AG04449 (cell line): ENCODE measurements at regions not wholly inside any gene's neighbourhood (a gene's known extent, or its start where the extent isn't known, plus 50 kb on each side); places are given as distances from the start of the nearest gene placed in this dataset.
"Not testable (repeated sequence)": the region's sequence is repeated elsewhere in the genome, so short reads cannot be mapped to it uniquely, and the experiment has no call there.

ENCODE experiments used
- CTCF ChIA-PET: fragments of 350-600 bp; formaldehyde crosslinking; extraction: SDS; loops from one replicate; lab custom pipeline; 2021; ENCODE audit warnings: antibody characterized with exemption; lab: Yijun Ruan, JAX
- POLR2A ChIA-PET: fragments of 400-600, 350-600 bp; formaldehyde crosslinking; extraction: SDS; loops from one replicate; lab custom pipeline; 2020; ENCODE audit warnings: antibody characterized with exemption, inconsistent platforms; lab: Yijun Ruan, JAX
- DNase-seq: peaks from one replicate; pipeline ENCODE4 v3.0.0-alpha.2; 2010; ENCODE audit warnings: low read depth, low spot score
- H3K4me3 ChIP-seq: 2 replicates; pipeline ENCODE4 v1.5.1; 2011; ENCODE audit warnings: low read depth, mild to moderate bottlenecking, control low read depth, low read length
- CTCF ChIP-seq: IDR thresholded peaks from one replicate; pipeline ENCODE4 v1.5.1; 2011; ENCODE audit warnings: mild to moderate bottlenecking, moderate library complexity, low read length, control low read depth, inconsistent platforms; ENCODE audit not compliant: insufficient read depth; ENCODE audit errors: missing control alignments

- no peak for DNase-seq
- POLR2A ChIA-PET = no interaction called here
- H3K4me3 ChIP-seq = no peak overlapping the region
- TF ChIP-seq CTCF = no peak
- CTCF ChIA-PET = no interaction called here
Measured at GRCh38 chr6:163698086-163698485, 283.6 kb downstream of the QKI start.

GRCh38 chr6:163696311-163696710 lies 281.8 kb downstream of the QKI start:
- CTCF ChIA-PET, DNase-seq, POLR2A ChIA-PET, H3K4me3 ChIP-seq: not testable (repeated sequence)

- POLR2A ChIA-PET = no interaction called here
- H3K4me3 ChIP-seq = no peak overlapping the region
- no peak for TF ChIP-seq CTCF
- CTCF ChIA-PET = no interaction called here
- no peak for DNase-seq
Measured at GRCh38 chr6:163695414-163695864, 280.9 kb downstream of the QKI start.

GRCh38 chr6:163694988-163695398 lies 280.5 kb downstream of the QKI start:
- CTCF ChIA-PET = no interaction called here
- no peak for TF ChIP-seq CTCF
- POLR2A ChIA-PET = no interaction called here
- DNase-seq = no peak
- no peak overlapping the region for H3K4me3 ChIP-seq

DNA sequence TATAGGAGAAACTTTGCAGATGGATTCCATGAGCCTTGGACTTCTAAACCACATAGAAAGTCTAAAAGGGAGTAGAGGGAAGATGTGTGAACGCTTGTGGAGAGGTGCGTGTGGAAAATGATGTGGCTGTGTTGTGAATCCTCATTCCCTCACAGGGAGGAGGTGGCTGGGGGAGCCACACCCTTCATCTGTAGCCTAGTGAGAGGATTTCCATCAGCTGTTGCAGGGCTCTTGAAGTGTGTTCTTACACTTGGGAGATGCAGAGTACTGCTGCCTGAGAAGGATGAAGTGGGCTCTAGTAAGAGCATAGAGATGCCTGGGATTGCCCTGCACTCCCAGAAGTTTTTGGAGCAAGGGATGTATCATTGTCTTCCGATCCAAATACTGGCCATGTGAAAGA lies 279.6 kb downstream of the QKI start:
- ChIA-PET CTCF (no interaction called here), POLR2A (no interaction called here)
- no peak for DNase-seq
- TF ChIP-seq CTCF = no peak
- H3K4me3 ChIP-seq = no peak overlapping the region

DNA sequence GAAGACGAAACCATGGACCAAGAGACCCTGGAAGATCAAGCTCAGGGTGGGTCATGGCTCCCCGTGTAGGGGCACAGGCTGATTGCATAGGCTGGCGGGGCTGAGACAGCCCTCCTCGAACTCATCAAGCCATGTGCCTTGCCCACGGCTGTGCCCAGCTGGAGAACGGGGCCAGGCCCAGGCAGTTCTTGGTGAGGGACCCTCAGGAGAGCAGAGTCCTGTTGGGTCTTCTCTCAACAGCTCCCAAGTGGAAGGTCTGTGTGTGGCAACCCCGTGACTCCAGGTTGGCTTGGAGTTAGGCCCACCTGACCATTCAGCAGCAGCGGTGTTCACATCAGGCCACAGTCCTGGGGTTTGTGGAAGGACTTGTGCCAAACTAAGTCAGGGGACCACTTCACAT lies 276.5 kb downstream of the QKI start:
- ChIA-PET CTCF (no interaction called here), POLR2A (no interaction called here)
- no peak overlapping the region for H3K4me3 ChIP-seq
- TF ChIP-seq CTCF = no peak
- DNase-seq = no peak

- no peak for DNase-seq
- CTCF ChIA-PET = no interaction called here
- POLR2A ChIA-PET = no interaction called here
- H3K4me3 ChIP-seq = no peak overlapping the region
- TF ChIP-seq CTCF = no peak
Measured at GRCh38 chr6:163688739-163689362, 274.3 kb downstream of the QKI start.
